ENCODE measurements at regions not wholly inside any gene's neighbourhood (a gene's known extent, or its start where the extent isn't known, plus 50 kb on each side); places are given as distances from the start of the nearest gene placed in this dataset.
A peak's percentile ranks its signal among the peaks of the same experiment; 100 is the strongest.

- in situ Hi-C loops (cut with HindIII; ENCODE audit: low pct_unique_long_range_greater_than_20kb, low sequenced_read_pairs) (no loop called here), intact Hi-C loops (cut with micrococcal nuclease; ENCODE audit: unreplicated experiment) (no loop called here)
- DNase-seq (ENCODE audit: low read depth, low spot score) (no peak), ATAC-seq (no peak)
- ChIA-PET POLR2A (no interaction called here), CTCF (no interaction called here)
- H3K4me3 ChIP-seq (ENCODE audit: low read depth in 2 of 2, low read length in 2 of 2), result no peak overlapping the region
- no peaks in the 10 kb centered on the region for H3K9me3 ChIP-seq (ENCODE audit: control insufficient read depth, insufficient read depth, low read depth, low read length)
- no peak overlapping the region for H3K27ac ChIP-seq (ENCODE audit: low read length)
- no TSS peak for BruUV-seq (replicated peaks)
- no peak for TF ChIP-seq SIN3A (IDR thresholded peaks at IDR 0.05; ENCODE audit: borderline replicate concordance, insufficient read depth, low read depth, low read length)
- TF ChIP-seq, protein P1, sequence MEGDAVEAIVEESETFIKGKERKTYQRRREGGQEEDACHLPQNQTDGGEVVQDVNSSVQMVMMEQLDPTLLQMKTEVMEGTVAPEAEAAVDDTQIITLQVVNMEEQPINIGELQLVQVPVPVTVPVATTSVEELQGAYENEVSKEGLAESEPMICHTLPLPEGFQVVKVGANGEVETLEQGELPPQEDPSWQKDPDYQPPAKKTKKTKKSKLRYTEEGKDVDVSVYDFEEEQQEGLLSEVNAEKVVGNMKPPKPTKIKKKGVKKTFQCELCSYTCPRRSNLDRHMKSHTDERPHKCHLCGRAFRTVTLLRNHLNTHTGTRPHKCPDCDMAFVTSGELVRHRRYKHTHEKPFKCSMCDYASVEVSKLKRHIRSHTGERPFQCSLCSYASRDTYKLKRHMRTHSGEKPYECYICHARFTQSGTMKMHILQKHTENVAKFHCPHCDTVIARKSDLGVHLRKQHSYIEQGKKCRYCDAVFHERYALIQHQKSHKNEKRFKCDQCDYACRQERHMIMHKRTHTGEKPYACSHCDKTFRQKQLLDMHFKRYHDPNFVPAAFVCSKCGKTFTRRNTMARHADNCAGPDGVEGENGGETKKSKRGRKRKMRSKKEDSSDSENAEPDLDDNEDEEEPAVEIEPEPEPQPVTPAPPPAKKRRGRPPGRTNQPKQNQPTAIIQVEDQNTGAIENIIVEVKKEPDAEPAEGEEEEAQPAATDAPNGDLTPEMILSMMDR (IDR thresholded peaks at IDR 0.05), result peak; percentile 73
- peaks cover 4% of the 10 kb centered on the region; the same call in 1 of the 2 replicates for H3K27me3 ChIP-seq (ENCODE audit: control insufficient read depth, insufficient read depth, low read length)
- H3K4me1 ChIP-seq (ENCODE audit: control insufficient read depth, insufficient read depth, low read length), result no peaks in the 10 kb centered on the region
- H3K36me3 ChIP-seq (ENCODE audit: control insufficient read depth, insufficient read depth, low read length), result no peaks in the 10 kb centered on the region
Observed at GRCh38 chr12:100741084-100741711, 53.4 kb upstream of the ANO4 start.

DNA sequence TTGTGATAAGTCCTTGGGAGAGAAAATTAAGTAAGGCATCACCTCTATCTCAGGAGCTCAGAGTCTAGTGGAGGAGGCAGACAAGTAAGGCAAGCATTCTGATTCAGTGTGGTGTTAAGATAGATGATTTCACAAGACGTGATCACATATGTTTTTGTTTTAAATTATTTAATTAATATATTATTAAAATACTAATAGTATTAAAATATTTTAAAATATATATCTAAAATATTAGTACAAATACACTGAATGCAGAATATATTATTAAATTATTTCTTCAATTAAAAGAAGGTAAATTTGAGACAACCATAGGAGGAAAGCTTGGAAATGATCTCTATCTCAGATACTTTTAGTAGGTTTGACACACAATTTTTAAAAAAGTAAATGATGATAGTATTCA is 51.5 kb upstream of the ANO4 start:
- ChIA-PET POLR2A (no interaction called here), CTCF (no interaction called here)
- intact Hi-C loops (cut with micrococcal nuclease; ENCODE audit: unreplicated experiment), result no loop called here

More for the DNA sequence above, 51.5 kb upstream of the ANO4 start:
- Histone ChIP-seq H3K4me3 (ENCODE audit: low read depth in 2 of 2, low read length in 2 of 2) (no peak overlapping the region), H3K4me1 (ENCODE audit: control insufficient read depth, insufficient read depth, low read length) (no peaks in the 10 kb centered on the region), H3K9me3 (ENCODE audit: control insufficient read depth, insufficient read depth, low read depth, low read length) (no peaks in the 10 kb centered on the region), H3K36me3 (ENCODE audit: control insufficient read depth, insufficient read depth, low read length) (no peaks in the 10 kb centered on the region), H3K27ac (ENCODE audit: low read length) (no peak overlapping the region), H3K27me3 (ENCODE audit: control insufficient read depth, insufficient read depth, low read length) (peaks cover 1% of the 10 kb centered on the region; the same call in 1 of the 2 replicates)
- in situ Hi-C loops (cut with HindIII; ENCODE audit: low pct_unique_long_range_greater_than_20kb, low sequenced_read_pairs), result no loop called here
- no peak for DNase-seq (ENCODE audit: low read depth, low spot score)
- BruUV-seq (replicated peaks), result no TSS peak
- TF ChIP-seq, protein P1 (IDR thresholded peaks at IDR 0.05), result no peak
- TF ChIP-seq TCF7L2 (IDR thresholded peaks at IDR 0.05; ENCODE audit: low read depth, low read length) (no peak), SIN3A (IDR thresholded peaks at IDR 0.05; ENCODE audit: borderline replicate concordance, insufficient read depth, low read depth, low read length) (no peak), REST (IDR thresholded peaks at IDR 0.05; ENCODE audit: insufficient read depth in 1 of 2, low read depth in 2 of 2, low read length in 1 of 2) (no peak), POLR2AphosphoS5 (IDR thresholded peaks at IDR 0.05; ENCODE audit: low read depth, low read length) (no peak)
- no peak for ATAC-seq
